Caco-2 (cell line): ENCODE measurements at regions not wholly inside any gene's neighbourhood (a gene's known extent, or its start where the extent isn't known, plus 50 kb on each side); places are given as distances from the start of the nearest gene placed in this dataset.

ENCODE experiments used
- BruUV-seq: library from RNA; stranded (reverse); fragments of 400-500 nt; replicated peaks from 2 replicates; lab custom pipeline; 2021; lab: Mats Ljungman, UMichigan
- CTCF ChIA-PET: fragments of 300-600 bp; sonication (Branson Sonifier 250); formaldehyde crosslinking; loops from one replicate; lab custom pipeline; 2022; ENCODE audit warnings: antibody characterized with exemption; lab: Charles Lee
- POLR2A ChIA-PET: fragments of 300-600 bp; sonication (Branson Sonifier 250); formaldehyde crosslinking; loops from one replicate; lab custom pipeline; 2022; ENCODE audit warnings: antibody characterized with exemption; lab: Charles Lee
- DNase-seq, 2 experiments: peaks; one replicate each; pipeline versions ENCODE4 v3.0.0 to v3.0.0-alpha.2; 2020 to 2022
- H3K27me3 ChIP-seq: replicated peaks from 2 replicates; pipeline ENCODE4 v1.6.0; 2011; ENCODE audit warnings: low read length; ENCODE audit not compliant: control insufficient read depth, insufficient read depth
- H3K36me3 ChIP-seq: 2 replicates; pipeline ENCODE4 v1.5.1; 2011; ENCODE audit warnings: low read length; ENCODE audit not compliant: control insufficient read depth, insufficient read depth
- H3K4me1 ChIP-seq: fragments of 250-450 bp; sonication (Bioruptor Pico); 2 replicates; pipeline ENCODE4 v1.5.1; 2020; ENCODE audit warnings: mild to moderate bottlenecking
- H3K4me3 ChIP-seq: 2 replicates; pipeline ENCODE4 v1.5.1; 2011; ENCODE audit warnings: low read depth, mild to moderate bottlenecking, control low read depth, low read length
- H3K9me3 ChIP-seq: fragments of 250-450 bp; sonication (Bioruptor Pico); 2 replicates; pipeline ENCODE4 v1.5.1; 2020; ENCODE audit warnings: mild to moderate bottlenecking, moderate library complexity
- H3K27ac Mint-ChIP-seq: one replicate; pipeline ENCODE4 v1.8.0; 2022; ENCODE audit warnings: mixed read lengths; ENCODE audit not compliant: unreplicated experiment
- H3K27me3 Mint-ChIP-seq: one replicate; pipeline ENCODE4 v1.8.0; 2022; ENCODE audit warnings: mixed read lengths; ENCODE audit not compliant: insufficient read depth, unreplicated experiment
- H3K36me3 Mint-ChIP-seq: one replicate; pipeline ENCODE4 v1.8.0; 2022; ENCODE audit warnings: mild to moderate bottlenecking, mixed read lengths; ENCODE audit not compliant: insufficient read depth, unreplicated experiment
- H3K4me1 Mint-ChIP-seq: one replicate; pipeline ENCODE4 v1.8.0; 2022; ENCODE audit warnings: low read depth, mixed read lengths; ENCODE audit not compliant: unreplicated experiment
- H3K4me3 Mint-ChIP-seq: one replicate; pipeline ENCODE4 v1.8.0; 2022; ENCODE audit warnings: mild to moderate bottlenecking, moderate library complexity, mixed read lengths; ENCODE audit not compliant: unreplicated experiment
- H3K9me3 Mint-ChIP-seq: one replicate; pipeline ENCODE4 v1.8.0; 2022; ENCODE audit warnings: mixed read lengths; ENCODE audit not compliant: unreplicated experiment
- CTCF ChIP-seq, 2 experiments: fragments of 200-600 bp in 1 of 2; IDR thresholded peaks; 1 replicate in 1 of 2; 2 replicates in 1 of 2; pipeline versions ENCODE4 v1.5.1 to v1.8.0; 2011 to 2022; ENCODE audit warnings: antibody characterized with exemption in 1 of 2, control low read depth in 1 of 2, inconsistent platforms in 1 of 2, low read depth in 1 of 2, low read length in 1 of 2, mild to moderate bottlenecking in 1 of 2, moderate library complexity in 1 of 2; ENCODE audit not compliant: insufficient read depth in 1 of 2, severe bottlenecking in 1 of 2, unreplicated experiment in 1 of 2
- intact Hi-C: fragments of 100-400 bp; cut with micrococcal nuclease; formaldehyde crosslinking; loops from one replicate; pipeline ENCODE4 v1.10.0; 2022; ENCODE audit not compliant: unreplicated experiment

GRCh38 chr5:143601357-143601756 lies 197.9 kb upstream of the NR3C1 start:
- peaks cover 59% of the 10 kb centered on the region for H3K4me1 ChIP-seq

GRCh38 chr5:143600396-143601075 lies 197.1 kb upstream of the NR3C1 start:
- H3K27me3 Mint-ChIP-seq, result no peaks in the 10 kb centered on the region
- ChIA-PET POLR2A (no interaction called here), CTCF (interaction anchor here (0.8 kb wide), 1 partner anchor 31 kb away, joined by 3 read pairs; no protein-coding TSS in a partner anchor)
- H3K36me3 Mint-ChIP-seq, result peaks cover 5% of the 10 kb centered on the region
- no peak for TF ChIP-seq CTCF (IDR thresholded peaks at IDR 0.05; ENCODE audit: insufficient read depth in 1 of 2, low read depth in 1 of 2, low read length in 1 of 2, severe bottlenecking in 1 of 2, unreplicated experiment in 1 of 2)
- no TSS peak for BruUV-seq
- no peak overlapping the region for H3K4me3 Mint-ChIP-seq
- peaks cover 8% of the 10 kb centered on the region; the same call in 1 of the 2 replicates for H3K9me3 ChIP-seq
- DNase-seq, result peak in 1 of 2 experiments; percentile 39
- H3K36me3 ChIP-seq, result no peaks in the 10 kb centered on the region
- H3K9me3 Mint-ChIP-seq, result peaks cover 25% of the 10 kb centered on the region
- H3K4me3 ChIP-seq, result no peak overlapping the region
- H3K4me1 Mint-ChIP-seq, result peaks cover 39% of the 10 kb centered on the region
- intact Hi-C loops, result no loop called here
- peaks cover 65% of the 10 kb centered on the region for H3K4me1 ChIP-seq
- H3K27me3 ChIP-seq, result no peaks in the 10 kb centered on the region
- H3K27ac Mint-ChIP-seq, result peak overlapping the region; percentile 67

More at GRCh38 chr5:143601357-143601756, 197.9 kb upstream of the NR3C1 start:
- no TSS peak for BruUV-seq
- ChIA-PET CTCF (no interaction called here), POLR2A (no interaction called here)
- Histone ChIP-seq H3K36me3 (no peaks in the 10 kb centered on the region), H3K27me3 (no peaks in the 10 kb centered on the region), H3K9me3 (peaks cover 8% of the 10 kb centered on the region; the same call in 1 of the 2 replicates), H3K4me3 (no peak overlapping the region)
- intact Hi-C loops, result no loop called here
- Mint-ChIP-seq H3K4me3 (peak overlapping the region; percentile 19), H3K36me3 (peaks cover 5% of the 10 kb centered on the region), H3K27me3 (no peaks in the 10 kb centered on the region), H3K27ac (peak overlapping the region; percentile 79), H3K4me1 (peaks cover 32% of the 10 kb centered on the region), H3K9me3 (peaks cover 25% of the 10 kb centered on the region)
- no peak for TF ChIP-seq CTCF (IDR thresholded peaks at IDR 0.05; ENCODE audit: insufficient read depth in 1 of 2, low read depth in 1 of 2, low read length in 1 of 2, severe bottlenecking in 1 of 2, unreplicated experiment in 1 of 2)
- peak; percentile 25 to 44 for DNase-seq

- H3K9me3 ChIP-seq, result peaks cover 8% of the 10 kb centered on the region; the same call in 1 of the 2 replicates
- no peak for DNase-seq
- H3K4me1 Mint-ChIP-seq, result peaks cover 47% of the 10 kb centered on the region
- no peak overlapping the region for H3K27ac Mint-ChIP-seq
- no peak overlapping the region for H3K4me3 Mint-ChIP-seq
- H3K36me3 ChIP-seq, result no peaks in the 10 kb centered on the region
- H3K9me3 Mint-ChIP-seq, result peaks cover 25% of the 10 kb centered on the region
- no peaks in the 10 kb centered on the region for H3K27me3 Mint-ChIP-seq
- H3K27me3 ChIP-seq, result no peaks in the 10 kb centered on the region
- BruUV-seq, result no TSS peak
- TF ChIP-seq CTCF (IDR thresholded peaks at IDR 0.05; ENCODE audit: insufficient read depth in 1 of 2, low read depth in 1 of 2, low read length in 1 of 2, severe bottlenecking in 1 of 2, unreplicated experiment in 1 of 2), result no peak
- intact Hi-C loops, result loop anchor here (5.0 kb wide), 2 partner anchors 197 to 228 kb away; partner anchors contain the start of gene NR3C1
- H3K4me1 ChIP-seq, result peaks cover 73% of the 10 kb centered on the region
- POLR2A ChIA-PET, result no interaction called here
- H3K36me3 Mint-ChIP-seq, result peaks cover 5% of the 10 kb centered on the region
- no peak overlapping the region for H3K4me3 ChIP-seq
- CTCF ChIA-PET, result no interaction called here
These were observed 196.0 kb upstream of the NR3C1 start for GRCh38 chr5:143599474-143599873.
